ENCODE measurements at regions not wholly inside any gene's neighbourhood (a gene's known extent, or its start where the extent isn't known, plus 50 kb on each side); places are given as distances from the start of the nearest gene placed in this dataset.

- Histone ChIP-seq H3K27ac (ENCODE audit: extremely low read length, insufficient read depth, low read length) (no peak overlapping the region), H3K4me1 (ENCODE audit: insufficient read depth, low read length) (no peaks in the 10 kb centered on the region), H3K27me3 (ENCODE audit: control insufficient read depth in 1 of 2, insufficient read depth in 2 of 2, low read length in 2 of 2) (no peaks in the 10 kb centered on the region), H4K20me1 (ENCODE audit: insufficient read depth, low read length) (no peaks in the 10 kb centered on the region), H3K4me2 (ENCODE audit: low read depth, low read length) (no peak overlapping the region), H3K4me3 (replicated peaks in 1 of 3; ENCODE audit: insufficient read depth in 1 of 3, low read depth in 2 of 3, low read length in 3 of 3) (no peak overlapping the region), H3K9ac (ENCODE audit: insufficient read depth, low read depth, low read length) (no peak overlapping the region), H2AFZ (ENCODE audit: low read length) (no peak overlapping the region), H3K79me2 (ENCODE audit: insufficient read depth, low read length) (no peaks in the 10 kb centered on the region), H3K36me3 (replicated peaks in 1 of 2; ENCODE audit: control insufficient read depth in 1 of 2, insufficient read depth in 2 of 2, low read length in 2 of 2) (no peaks in the 10 kb centered on the region), H3K9me3 (ENCODE audit: low read length) (no peaks in the 10 kb centered on the region)
- BruUV-seq (replicated peaks): no TSS peak
- TF ChIP-seq ATF1 (CRISPR knock-in tag; IDR thresholded peaks at IDR 0.05) (no peak), SRSF4 (IDR thresholded peaks at IDR 0.05; ENCODE audit: low read depth, low read length, poor library complexity, severe bottlenecking) (no peak), PCBP2 (optimal IDR thresholded peaks at IDR 0.05; ENCODE audit: low read depth, low read length, poor library complexity, severe bottlenecking) (no peak), ZNF256 (CRISPR knock-in tag; conservative IDR thresholded peaks at IDR 0.05) (no peak), CBFB (CRISPR knock-in tag; IDR thresholded peaks at IDR 0.05) (no peak), AHR (CRISPR knock-in tag; IDR thresholded peaks at IDR 0.05) (no peak), ZNF605 (CRISPR knock-in tag; IDR thresholded peaks at IDR 0.05) (no peak), ZNF552 (CRISPR knock-in tag; IDR thresholded peaks at IDR 0.05; ENCODE audit: borderline replicate concordance) (no peak), U2AF1 (optimal IDR thresholded peaks at IDR 0.05; ENCODE audit: low read depth, low read length) (no peak), MEF2D (CRISPR knock-in tag; IDR thresholded peaks at IDR 0.05) (no peak), TOE1 (CRISPR knock-in tag; IDR thresholded peaks at IDR 0.05) (no peak), SAP130 (CRISPR knock-in tag; IDR thresholded peaks at IDR 0.05; ENCODE audit: low read depth) (no peak)
- POLR2A ChIA-PET: no interaction called here
- 29% methylated on average over 1 of the region's 1 CpG for WGBS (ENCODE audit: low lambda C conversion rate)
- intact Hi-C loops (cut with micrococcal nuclease; ENCODE audit: unreplicated experiment): no loop called here
- no peak for FAIRE-seq
- DNase-seq (ENCODE audit: low spot score): no peak
- ATAC-seq: no peak
- in situ Hi-C loops (cut with HindIII; ENCODE audit: extremely low pct_ligation_motif_present, low pct_unique_long_range_greater_than_20kb): no loop called here
- CTCF ChIA-PET (ENCODE audit: low intra/inter-chr PET ratio, low total read pairs): no interaction called here
Observed at GRCh38 chr1:185368913-185369491, 52.0 kb upstream of the IVNS1ABP start.
